ENCODE measurements at regions not wholly inside any gene's neighbourhood (a gene's known extent, or its start where the extent isn't known, plus 50 kb on each side); places are given as distances from the start of the nearest gene placed in this dataset.
A peak's percentile ranks its signal among the peaks of the same experiment; 100 is the strongest.

GRCh38 chr13:40207001-40207478 is 459.4 kb downstream of the FOXO1 start:
- H3K4me3 ChIP-seq, result no peak overlapping the region
- in situ Hi-C loops (cut with MboI; ENCODE audit: low pct_unique_long_range_greater_than_20kb in 2 of 9, low sequenced_read_pairs in 9 of 9, unreplicated experiment in 9 of 9), result no loop called here
- ATAC-seq (replicated peaks in 6 of 8), result no peak
- H3K27ac ChIP-seq, result no peak overlapping the region
- WGBS, 10 experiments, result 72 to 100% (median 90%) methylated on average over 1 to 6 of the region's 6 CpGs
- H3K4me1 ChIP-seq (replicated peaks in 1 of 2), result peaks cover 9 to 10% of the 10 kb centered on the region in 2 donors

- no peak overlapping the region for H3K27ac ChIP-seq
Observed at GRCh38 chr13:40208517-40208916, 457.9 kb downstream of the FOXO1 start.

GRCh38 chr13:40210865-40211585 is 455.4 kb downstream of the FOXO1 start:
- ATAC-seq (replicated peaks in 6 of 8), result no peak
- no peak overlapping the region for H3K27ac ChIP-seq
- no peak overlapping the region for H3K4me3 ChIP-seq
- H3K4me1 ChIP-seq (replicated peaks in 1 of 2), result peaks cover 9 to 10% of the 10 kb centered on the region in 2 donors
- WGBS, 10 experiments, result 69 to 83% (median 80%) methylated on average over 1 to 2 of the region's 4 CpGs; no CpG with 5 or more reads in 7 of the 10 experiments
- in situ Hi-C loops (cut with MboI; ENCODE audit: low pct_unique_long_range_greater_than_20kb in 2 of 9, low sequenced_read_pairs in 9 of 9, unreplicated experiment in 9 of 9), result no loop called here

More at GRCh38 chr13:40208517-40208916, 457.9 kb downstream of the FOXO1 start:
- WGBS, 10 experiments, result 84 to 100% (median 92%) methylated on average over 1 to 3 of the region's 4 CpGs; no CpG with 5 or more reads in 5 of the 10 experiments
- in situ Hi-C loops (cut with MboI; ENCODE audit: low pct_unique_long_range_greater_than_20kb in 2 of 9, low sequenced_read_pairs in 9 of 9, unreplicated experiment in 9 of 9), result no loop called here
- ATAC-seq (replicated peaks in 6 of 8), result no peak
- Histone ChIP-seq H3K4me1 (replicated peaks in 1 of 2) (peaks cover 9 to 10% of the 10 kb centered on the region in 2 donors), H3K4me3 (no peak overlapping the region)

GRCh38 chr13:40211586-40211968 is 454.9 kb downstream of the FOXO1 start:
- no peak for ATAC-seq (replicated peaks in 6 of 8)
- H3K4me1 ChIP-seq (replicated peaks in 1 of 2), result peaks cover 9 to 10% of the 10 kb centered on the region in 2 donors
- 68 to 100% (median 83%) methylated on average over 1 to 3 of the region's 3 CpGs; no CpG with 5 or more reads in 1 of the 10 experiments for WGBS, 10 experiments
- in situ Hi-C loops (cut with MboI; ENCODE audit: low pct_unique_long_range_greater_than_20kb in 2 of 9, low sequenced_read_pairs in 9 of 9, unreplicated experiment in 9 of 9), result no loop called here
- no peak overlapping the region for H3K27ac ChIP-seq
- no peak overlapping the region for H3K4me3 ChIP-seq

GRCh38 chr13:40213779-40214178 is 452.7 kb downstream of the FOXO1 start:
- Histone ChIP-seq H3K4me1 (replicated peaks in 1 of 2) (peaks cover 6 to 8% of the 10 kb centered on the region in 2 donors), H3K27ac (no peak overlapping the region), H3K4me3 (no peak overlapping the region)
- in situ Hi-C loops (cut with MboI; ENCODE audit: low pct_unique_long_range_greater_than_20kb in 2 of 9, low sequenced_read_pairs in 9 of 9, unreplicated experiment in 9 of 9), result no loop called here
- no peak for ATAC-seq (replicated peaks in 6 of 8)

- in situ Hi-C loops (cut with MboI; ENCODE audit: low pct_unique_long_range_greater_than_20kb in 2 of 9, low sequenced_read_pairs in 9 of 9, unreplicated experiment in 9 of 9), result no loop called here
- 64 to 100% (median 94%) methylated on average over 1 of the region's 1 CpG; no CpG with 5 or more reads in 2 of the 10 experiments for WGBS, 10 experiments
- Histone ChIP-seq H3K4me1 (replicated peaks in 1 of 2) (no peaks in the 10 kb centered on the region), H3K4me3 (no peak overlapping the region), H3K27ac (no peak overlapping the region)
- no peak for ATAC-seq (replicated peaks in 6 of 8)
Observed at GRCh38 chr13:40215311-40215710, 451.1 kb downstream of the FOXO1 start.

GRCh38 chr13:40215747-40216146 is 450.7 kb downstream of the FOXO1 start:
- Histone ChIP-seq H3K4me1 (replicated peaks in 1 of 2) (no peaks in the 10 kb centered on the region), H3K27ac (no peak overlapping the region), H3K4me3 (no peak overlapping the region)
- ATAC-seq (replicated peaks in 6 of 8), result no peak
- WGBS, 10 experiments, result 0 to 100% (median 83%) methylated on average over 1 to 2 of the region's 3 CpGs; no CpG with 5 or more reads in 3 of the 10 experiments
- in situ Hi-C loops (cut with MboI; ENCODE audit: low pct_unique_long_range_greater_than_20kb in 2 of 9, low sequenced_read_pairs in 9 of 9, unreplicated experiment in 9 of 9), result no loop called here

- in situ Hi-C loops (cut with MboI; ENCODE audit: low pct_unique_long_range_greater_than_20kb in 2 of 9, low sequenced_read_pairs in 9 of 9, unreplicated experiment in 9 of 9), result no loop called here
- Histone ChIP-seq H3K4me3 (no peak overlapping the region), H3K4me1 (replicated peaks in 1 of 2) (peaks cover 12% of the 10 kb centered on the region in 2 donors), H3K27ac (no peak overlapping the region)
- 20 to 83% (median 78%) methylated on average over 1 to 4 of the region's 4 CpGs; no CpG with 5 or more reads in 1 of the 10 experiments for WGBS, 10 experiments
- no peak for ATAC-seq (replicated peaks in 6 of 8)
Observed at GRCh38 chr13:40217675-40218074, 448.8 kb downstream of the FOXO1 start.

GRCh38 chr13:40220299-40220935 is 446.0 kb downstream of the FOXO1 start:
- in situ Hi-C loops (cut with MboI; ENCODE audit: low pct_unique_long_range_greater_than_20kb in 2 of 9, low sequenced_read_pairs in 9 of 9, unreplicated experiment in 9 of 9), result no loop called here
- Histone ChIP-seq H3K27ac (no peak overlapping the region), H3K4me3 (no peak overlapping the region), H3K4me1 (replicated peaks in 1 of 2) (peaks cover 21 to 26% of the 10 kb centered on the region in 2 donors)
- ATAC-seq (replicated peaks in 6 of 8), result no peak
- 83 to 100% (median 93%) methylated on average over 4 to 12 of the region's 12 CpGs; no CpG with 5 or more reads in 1 of the 10 experiments for WGBS, 10 experiments

GRCh38 chr13:40221131-40221459 is 445.3 kb downstream of the FOXO1 start:
- Histone ChIP-seq H3K4me1 (replicated peaks in 1 of 2) (peaks cover 21 to 26% of the 10 kb centered on the region in 2 donors), H3K4me3 (no peak overlapping the region), H3K27ac (no peak overlapping the region)
- no peak for ATAC-seq (replicated peaks in 6 of 8)
- WGBS, 10 experiments, result 78 to 100% (median 100%) methylated on average over 1 of the region's 1 CpG; no CpG with 5 or more reads in 6 of the 10 experiments
- in situ Hi-C loops (cut with MboI; ENCODE audit: low pct_unique_long_range_greater_than_20kb in 2 of 9, low sequenced_read_pairs in 9 of 9, unreplicated experiment in 9 of 9), result no loop called here

GRCh38 chr13:40221460-40222201 is 444.8 kb downstream of the FOXO1 start:
- Histone ChIP-seq H3K4me3 (no peak overlapping the region), H3K27ac (no peak overlapping the region), H3K4me1 (replicated peaks in 1 of 2) (peaks cover 21 to 26% of the 10 kb centered on the region in 2 donors)
- in situ Hi-C loops (cut with MboI; ENCODE audit: low pct_unique_long_range_greater_than_20kb in 2 of 9, low sequenced_read_pairs in 9 of 9, unreplicated experiment in 9 of 9), result no loop called here
- 0 to 95% (median 67%) methylated on average over 1 to 10 of the region's 10 CpGs for WGBS, 10 experiments
- peak; percentile 43 to 95 (median 64) for ATAC-seq (replicated peaks in 6 of 8)

GRCh38 chr13:40223585-40223984 is 442.9 kb downstream of the FOXO1 start:
- 20 to 100% (median 53%) methylated on average over 1 to 2 of the region's 3 CpGs; no CpG with 5 or more reads in 2 of the 10 experiments for WGBS, 10 experiments
- peak in 5 of 8 experiments; percentile 74 to 90 (median 83) for ATAC-seq (replicated peaks in 6 of 8)
- in situ Hi-C loops (cut with MboI; ENCODE audit: low pct_unique_long_range_greater_than_20kb in 2 of 9, low sequenced_read_pairs in 9 of 9, unreplicated experiment in 9 of 9), result no loop called here
- peak overlapping the region in 1 of 2 donors; percentile 21 for H3K27ac ChIP-seq
- no peak overlapping the region for H3K4me3 ChIP-seq
- peaks cover 21 to 26% of the 10 kb centered on the region in 2 donors for H3K4me1 ChIP-seq (replicated peaks in 1 of 2)

- in situ Hi-C loops (cut with MboI; ENCODE audit: low pct_unique_long_range_greater_than_20kb in 2 of 9, low sequenced_read_pairs in 9 of 9, unreplicated experiment in 9 of 9), result loop anchor here in 1 of 9 experiments (25.0 kb wide), 1 partner anchor 434 kb away; the partner anchor contains the start of gene FOXO1
- ATAC-seq (replicated peaks in 6 of 8), result peak in 5 of 8 experiments; percentile 32 to 92 (median 90)
- WGBS, 10 experiments, result 0 to 90% (median 85%) methylated on average over 1 to 4 of the region's 4 CpGs; no CpG with 5 or more reads in 1 of the 10 experiments
- H3K4me1 ChIP-seq (replicated peaks in 1 of 2), result peaks cover 10 to 18% of the 10 kb centered on the region in 2 donors
- no peak overlapping the region for H3K4me3 ChIP-seq
- H3K27ac ChIP-seq, result no peak overlapping the region
Observed at GRCh38 chr13:40228496-40228895, 437.9 kb downstream of the FOXO1 start.

All from motor neuron (in vitro differentiated cells).